NCI-H2107 (cell line): ENCODE measurements at regions not wholly inside any gene's neighbourhood (a gene's known extent, or its start where the extent isn't known, plus 50 kb on each side); places are given as distances from the start of the nearest gene placed in this dataset.

Experiments used
- DNase-seq: peaks from one replicate; lab custom pipeline; 2025; lab: John Stamatoyannopoulos, UW

GRCh38 chr2:18423636-18424035 is 136.8 kb downstream of the RDH14 start:
- no peak for DNase-seq

- DNase-seq: no peak
Measured at GRCh38 chr2:18422432-18423165, 137.9 kb downstream of the RDH14 start.

GRCh38 chr2:18413676-18414396 is 146.6 kb downstream of the RDH14 start:
- DNase-seq: no peak

GRCh38 chr2:18412980-18413675 is 147.3 kb downstream of the RDH14 start:
- no peak for DNase-seq

GRCh38 chr2:18411626-18412025 is 148.8 kb downstream of the RDH14 start:
- no peak for DNase-seq

- DNase-seq: no peak
Measured at GRCh38 chr2:18410543-18410942, 149.9 kb downstream of the RDH14 start.

GRCh38 chr2:18408638-18409037 is 151.8 kb downstream of the RDH14 start:
- no peak for DNase-seq

- no peak for DNase-seq
Measured at GRCh38 chr2:18406219-18406618, 154.2 kb downstream of the RDH14 start.

GRCh38 chr2:18404708-18405107 is 155.7 kb downstream of the RDH14 start:
- DNase-seq: no peak

- DNase-seq: no peak
Measured at GRCh38 chr2:18403921-18404522, 156.4 kb downstream of the RDH14 start.

- DNase-seq: no peak
Measured at GRCh38 chr2:18402831-18403230, 157.6 kb downstream of the RDH14 start.

- no peak for DNase-seq
Measured at GRCh38 chr2:18401471-18401870, 159.0 kb downstream of the RDH14 start.

GRCh38 chr2:18399601-18400000 is 160.9 kb downstream of the RDH14 start:
- DNase-seq: no peak

- no peak for DNase-seq
Measured at GRCh38 chr2:18398833-18399232, 161.6 kb downstream of the RDH14 start.

- DNase-seq: no peak
Measured at GRCh38 chr2:18396329-18397010, 164.0 kb downstream of the RDH14 start.

GRCh38 chr2:18395555-18395954 is 164.9 kb downstream of the RDH14 start:
- no peak for DNase-seq

GRCh38 chr2:18387441-18388206 is 172.8 kb downstream of the RDH14 start:
- DNase-seq: peak; percentile 10

- DNase-seq: no peak
Measured at GRCh38 chr2:18384242-18384641, 176.2 kb downstream of the RDH14 start.

- no peak for DNase-seq
Measured at GRCh38 chr2:18381386-18381785, 179.1 kb downstream of the RDH14 start.

GRCh38 chr2:18380321-18380720 is 180.1 kb downstream of the RDH14 start:
- no peak for DNase-seq

GRCh38 chr2:18379870-18380269 is 180.6 kb downstream of the RDH14 start:
- DNase-seq: no peak
